DOHH2 (cell line): ENCODE measurements at regions not wholly inside any gene's neighbourhood (a gene's known extent, or its start where the extent isn't known, plus 50 kb on each side); places are given as distances from the start of the nearest gene placed in this dataset.

Source experiments
- H3F3A ChIP-seq: fragments of 200-600 bp; sonication (generic), shearing (Covaris generic); 2 replicates; pipeline ENCODE4 v1.6.0; 2016; ENCODE audit warnings: antibody characterized with exemption, mild to moderate bottlenecking; ENCODE audit not compliant: control insufficient read depth, insufficient read depth
- H3K27ac ChIP-seq: fragments of 200-600 bp; sonication (generic); 2 replicates; pipeline ENCODE4 v1.5.1; 2014; ENCODE audit warnings: low read depth, mild to moderate bottlenecking, low read length, moderate library complexity
- H3K27me3 ChIP-seq: fragments of 200-600 bp; sonication (generic); 2 replicates; pipeline ENCODE4 v1.6.1; 2014; ENCODE audit warnings: mild to moderate bottlenecking, low read length, mixed read lengths; ENCODE audit not compliant: control insufficient read depth
- H3K36me3 ChIP-seq: fragments of 200-600 bp; sonication (generic); 2 replicates; pipeline ENCODE4 v1.6.1; 2014; ENCODE audit warnings: mild to moderate bottlenecking, low read length, moderate library complexity, mixed read lengths; ENCODE audit not compliant: control insufficient read depth
- H3K4me1 ChIP-seq: fragments of 200-600 bp; sonication (generic); 2 replicates; pipeline ENCODE4 v1.6.1; 2014; ENCODE audit warnings: mild to moderate bottlenecking, low read length, mixed read lengths; ENCODE audit not compliant: control insufficient read depth
- H3K4me2 ChIP-seq: fragments of 200-600 bp; sonication (generic); 2 replicates; pipeline ENCODE4 v1.6.0; 2014; ENCODE audit warnings: mild to moderate bottlenecking, low read length, moderate library complexity
- H3K4me3 ChIP-seq: fragments of 200-600 bp; sonication (generic); 2 replicates; pipeline ENCODE4 v1.5.1; 2014; ENCODE audit warnings: mild to moderate bottlenecking, low read length, mixed read lengths
- H3K79me2 ChIP-seq: fragments of 200-600 bp; sonication (generic); 2 replicates; pipeline ENCODE4 v1.6.1; 2014; ENCODE audit warnings: mild to moderate bottlenecking, low read length, mixed read lengths; ENCODE audit not compliant: control insufficient read depth
- H3K9me2 ChIP-seq: fragments of 200-600 bp; sonication (generic); replicated peaks from 2 replicates; pipeline ENCODE4 v1.6.1; 2014; ENCODE audit warnings: mild to moderate bottlenecking, low read length, mixed read lengths; ENCODE audit not compliant: control insufficient read depth
- H3K9me3 ChIP-seq: fragments of 200-600 bp; sonication (generic); 2 replicates; pipeline ENCODE4 v1.6.1; 2014; ENCODE audit warnings: antibody characterized with exemption, low read length, mixed read lengths; ENCODE audit not compliant: control insufficient read depth, insufficient read depth
- H4K20me1 ChIP-seq: fragments of 200-600 bp; sonication (generic); 2 replicates; pipeline ENCODE4 v1.6.0; 2014; ENCODE audit warnings: low read depth, mild to moderate bottlenecking, antibody characterized with exemption, low read length, moderate library complexity; ENCODE audit not compliant: control insufficient read depth, insufficient read depth
- EZH2phosphoT487 ChIP-seq: fragments of 200-600 bp; sonication (generic); IDR thresholded peaks from 2 replicates; pipeline ENCODE4 v1.6.1; 2017; ENCODE audit warnings: borderline replicate concordance, mild to moderate bottlenecking, antibody characterized with exemption, low read length, moderate library complexity, mixed read lengths
- TF ChIP-seq, protein P1 (sequence below): fragments of 200-600 bp; sonication (generic); IDR thresholded peaks from one replicate; pipeline ENCODE4 v1.5.1; 2014; ENCODE audit warnings: antibody characterized with exemption, mild to moderate bottlenecking, low read depth, low read length; ENCODE audit not compliant: poor library complexity, severe bottlenecking

DNA sequence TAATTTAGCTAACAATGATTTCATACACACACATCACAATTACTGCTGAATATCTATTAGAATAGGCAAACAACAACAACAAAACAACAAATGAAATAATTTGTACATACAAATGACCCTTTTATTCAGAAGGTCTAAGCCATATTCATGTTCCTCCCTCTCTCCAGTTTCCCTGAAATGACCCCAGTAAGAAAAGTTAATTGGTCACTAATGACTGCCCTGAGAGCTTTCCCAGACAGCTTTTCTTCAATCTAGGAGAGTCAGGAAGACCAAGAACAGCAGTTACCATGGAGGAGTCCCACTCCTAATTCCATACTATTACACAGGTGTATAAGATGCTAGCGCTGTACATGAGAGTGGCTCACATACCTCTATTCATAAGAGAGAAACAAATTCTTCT, 121.2 kb upstream of the GRIP1 start:
- Histone ChIP-seq H3K27me3 (no peaks in the 10 kb centered on the region), H3K36me3 (no peaks in the 10 kb centered on the region), H3F3A (no peaks in the 10 kb centered on the region), H3K27ac (no peak overlapping the region), H3K9me2 (no peaks in the 10 kb centered on the region), H3K9me3 (no peaks in the 10 kb centered on the region), H3K4me3 (no peak overlapping the region), H4K20me1 (no peaks in the 10 kb centered on the region), H3K79me2 (no peaks in the 10 kb centered on the region), H3K4me2 (no peak overlapping the region), H3K4me1 (no peaks in the 10 kb centered on the region)
- no peak for TF ChIP-seq EZH2phosphoT487
- TF ChIP-seq, protein P1, sequence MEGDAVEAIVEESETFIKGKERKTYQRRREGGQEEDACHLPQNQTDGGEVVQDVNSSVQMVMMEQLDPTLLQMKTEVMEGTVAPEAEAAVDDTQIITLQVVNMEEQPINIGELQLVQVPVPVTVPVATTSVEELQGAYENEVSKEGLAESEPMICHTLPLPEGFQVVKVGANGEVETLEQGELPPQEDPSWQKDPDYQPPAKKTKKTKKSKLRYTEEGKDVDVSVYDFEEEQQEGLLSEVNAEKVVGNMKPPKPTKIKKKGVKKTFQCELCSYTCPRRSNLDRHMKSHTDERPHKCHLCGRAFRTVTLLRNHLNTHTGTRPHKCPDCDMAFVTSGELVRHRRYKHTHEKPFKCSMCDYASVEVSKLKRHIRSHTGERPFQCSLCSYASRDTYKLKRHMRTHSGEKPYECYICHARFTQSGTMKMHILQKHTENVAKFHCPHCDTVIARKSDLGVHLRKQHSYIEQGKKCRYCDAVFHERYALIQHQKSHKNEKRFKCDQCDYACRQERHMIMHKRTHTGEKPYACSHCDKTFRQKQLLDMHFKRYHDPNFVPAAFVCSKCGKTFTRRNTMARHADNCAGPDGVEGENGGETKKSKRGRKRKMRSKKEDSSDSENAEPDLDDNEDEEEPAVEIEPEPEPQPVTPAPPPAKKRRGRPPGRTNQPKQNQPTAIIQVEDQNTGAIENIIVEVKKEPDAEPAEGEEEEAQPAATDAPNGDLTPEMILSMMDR: no peak

DNA sequence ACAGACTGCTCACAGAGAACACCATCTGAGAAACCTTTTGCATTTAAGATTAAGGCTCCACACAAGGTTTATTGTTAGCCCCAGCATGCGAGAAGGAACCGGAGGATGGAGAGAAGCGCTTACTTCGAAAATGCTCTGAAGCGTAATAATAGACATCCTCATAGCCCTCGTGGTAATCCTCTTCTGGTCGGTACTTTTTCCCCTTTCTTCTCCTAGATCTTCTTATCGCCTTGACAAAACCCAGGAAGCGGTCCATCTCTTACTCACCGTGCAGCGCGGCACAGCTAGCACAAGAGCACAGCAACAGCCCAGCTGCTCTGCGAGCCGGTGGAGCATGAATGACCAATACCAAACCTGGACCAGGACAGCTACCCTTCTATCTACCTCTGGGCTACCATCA, 125.1 kb upstream of the GRIP1 start:
- no peaks in the 10 kb centered on the region for H3K9me3 ChIP-seq
- H3K79me2 ChIP-seq: no peaks in the 10 kb centered on the region
- no peaks in the 10 kb centered on the region for H4K20me1 ChIP-seq
- H3K4me1 ChIP-seq: no peaks in the 10 kb centered on the region
- TF ChIP-seq EZH2phosphoT487: no peak
- TF ChIP-seq, protein P1: no peak
- H3K9me2 ChIP-seq: no peaks in the 10 kb centered on the region
- no peaks in the 10 kb centered on the region for H3K27me3 ChIP-seq
- H3F3A ChIP-seq: no peaks in the 10 kb centered on the region
- H3K36me3 ChIP-seq: no peaks in the 10 kb centered on the region
- H3K4me2 ChIP-seq: no peak overlapping the region
- H3K27ac ChIP-seq: no peak overlapping the region
- H3K4me3 ChIP-seq: no peak overlapping the region

DNA sequence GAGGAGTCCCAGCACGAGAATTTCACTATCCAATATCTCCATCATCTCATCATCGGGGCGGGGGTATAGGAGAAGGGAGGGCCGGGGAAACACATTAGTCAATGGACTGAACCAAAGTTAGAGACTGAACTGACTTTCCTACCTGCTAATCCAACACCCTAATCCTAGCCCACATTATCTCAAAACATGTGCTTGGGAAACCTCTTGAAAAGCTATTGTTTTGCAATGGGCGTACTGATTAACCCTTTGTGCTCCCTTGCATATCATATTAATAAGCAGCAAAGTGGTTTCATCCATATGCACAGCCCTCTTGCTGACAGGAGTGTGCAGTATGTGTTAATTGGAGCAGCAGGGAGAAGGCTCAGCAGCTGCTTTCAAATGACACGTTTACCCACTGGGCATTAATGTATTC, 125.7 kb upstream of the GRIP1 start:
- Histone ChIP-seq H3K4me2 (no peak overlapping the region), H4K20me1 (no peaks in the 10 kb centered on the region), H3F3A (no peaks in the 10 kb centered on the region), H3K9me2 (no peaks in the 10 kb centered on the region), H3K4me1 (no peaks in the 10 kb centered on the region), H3K36me3 (no peaks in the 10 kb centered on the region), H3K79me2 (no peaks in the 10 kb centered on the region), H3K27me3 (no peaks in the 10 kb centered on the region), H3K27ac (no peak overlapping the region), H3K4me3 (no peak overlapping the region), H3K9me3 (no peaks in the 10 kb centered on the region)
- TF ChIP-seq EZH2phosphoT487: no peak
- TF ChIP-seq, protein P1: no peak

DNA sequence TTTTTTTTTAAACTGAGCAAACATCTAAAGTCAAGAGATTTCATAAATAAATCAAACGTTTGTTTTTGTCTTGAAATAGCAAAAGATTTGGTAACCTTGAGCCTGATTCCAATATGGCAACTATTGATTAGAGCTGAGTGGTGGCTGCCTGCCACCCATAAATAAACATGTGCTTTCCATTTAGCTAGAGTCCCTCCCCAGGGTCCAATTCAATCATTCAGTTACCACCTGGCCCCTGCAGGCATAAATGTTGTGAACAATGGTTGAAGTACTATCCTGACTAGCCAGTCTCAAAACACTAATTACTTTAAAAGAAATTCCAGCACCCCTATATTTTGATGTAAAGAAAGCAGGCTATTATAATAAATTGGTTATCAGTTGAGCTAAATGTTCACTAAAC, 129.7 kb upstream of the GRIP1 start:
- peaks cover 13% of the 10 kb centered on the region for H3K4me1 ChIP-seq
- no peaks in the 10 kb centered on the region for H4K20me1 ChIP-seq
- H3K36me3 ChIP-seq: no peaks in the 10 kb centered on the region
- H3K4me3 ChIP-seq: no peak overlapping the region
- H3K9me3 ChIP-seq: no peaks in the 10 kb centered on the region
- H3K4me2 ChIP-seq: no peak overlapping the region
- no peaks in the 10 kb centered on the region for H3K79me2 ChIP-seq
- no peaks in the 10 kb centered on the region for H3F3A ChIP-seq
- H3K27me3 ChIP-seq: no peaks in the 10 kb centered on the region
- no peak overlapping the region for H3K27ac ChIP-seq
- TF ChIP-seq, protein P1: no peak
- TF ChIP-seq EZH2phosphoT487: no peak
- H3K9me2 ChIP-seq: no peaks in the 10 kb centered on the region
